ENCODE measurements at regions not wholly inside any gene's neighbourhood (a gene's known extent, or its start where the extent isn't known, plus 50 kb on each side); places are given as distances from the start of the nearest gene placed in this dataset.
"Not testable (repeated sequence)": the region's sequence is repeated elsewhere in the genome, so short reads cannot be mapped to it uniquely, and the experiment has no call there.

- H3K27ac ChIP-seq (ENCODE audit: insufficient read depth, low read length, poor library complexity, severe bottlenecking); H3K27ac Mint-ChIP-seq; H3K36me3 Mint-ChIP-seq; DNase-seq; ATAC-seq (ENCODE audit: low read depth in 2 of 2); H3K36me3 ChIP-seq (ENCODE audit: control insufficient read depth, insufficient read depth, low read length); H3K4me3 ChIP-seq (ENCODE audit: low read depth, low read length); H3K4me3 Mint-ChIP-seq; H3K27me3 ChIP-seq (ENCODE audit: control insufficient read depth, insufficient read depth, low read length); H3K4me1 ChIP-seq (ENCODE audit: control insufficient read depth, insufficient read depth, low read length, poor library complexity, severe bottlenecking); H3K27me3 Mint-ChIP-seq; H3K4me1 Mint-ChIP-seq: not testable (repeated sequence)
- H3K9me3 Mint-ChIP-seq: peaks cover 2 to 22% (median 10%) of the 10 kb centered on the region in 7 donors
- H3K9me3 ChIP-seq (ENCODE audit: control insufficient read depth in 2 of 2, low read length in 2 of 2): peaks cover 4 to 15% of the 10 kb centered on the region in 2 experiments
Observed at GRCh38 chr7:86064572-86064971, 579.1 kb upstream of the GRM3 start.

- Histone ChIP-seq H3K27ac (ENCODE audit: insufficient read depth, low read length, poor library complexity, severe bottlenecking) (no peak overlapping the region), H3K27me3 (ENCODE audit: control insufficient read depth, insufficient read depth, low read length) (no peaks in the 10 kb centered on the region), H3K36me3 (ENCODE audit: control insufficient read depth, insufficient read depth, low read length) (no peaks in the 10 kb centered on the region), H3K4me1 (ENCODE audit: control insufficient read depth, insufficient read depth, low read length, poor library complexity, severe bottlenecking) (no peaks in the 10 kb centered on the region), H3K9me3 (ENCODE audit: control insufficient read depth in 2 of 2, low read length in 2 of 2) (peaks cover 6 to 26% of the 10 kb centered on the region in 2 experiments), H3K4me3 (ENCODE audit: low read depth, low read length) (no peak overlapping the region)
- Mint-ChIP-seq H3K27me3 (no peaks in the 10 kb centered on the region), H3K9me3 (peaks cover 3 to 44% (median 19%) of the 10 kb centered on the region in 7 donors), H3K36me3 (no peaks in the 10 kb centered on the region), H3K4me1 (peaks cover 0 to 5% (median 0%) of the 10 kb centered on the region in 4 donors), H3K27ac (no peak overlapping the region), H3K4me3 (no peak overlapping the region)
- DNase-seq (no peak), ATAC-seq (ENCODE audit: low read depth in 2 of 2) (no peak)
Observed at GRCh38 chr7:86058649-86059048, 585.1 kb upstream of the GRM3 start.

GRCh38 chr7:86050918-86051317 is 592.8 kb upstream of the GRM3 start:
- no peak overlapping the region for H3K27ac ChIP-seq (ENCODE audit: insufficient read depth, low read length, poor library complexity, severe bottlenecking)
- DNase-seq (no peak), ATAC-seq (ENCODE audit: low read depth in 2 of 2) (no peak)
- H3K27me3 ChIP-seq (ENCODE audit: control insufficient read depth, insufficient read depth, low read length): no peaks in the 10 kb centered on the region
- no peak overlapping the region for H3K4me3 ChIP-seq (ENCODE audit: low read depth, low read length)
- peaks cover 3 to 32% (median 16%) of the 10 kb centered on the region in 7 donors for H3K9me3 Mint-ChIP-seq
- no peaks in the 10 kb centered on the region for H3K27me3 Mint-ChIP-seq
- H3K36me3 Mint-ChIP-seq: no peaks in the 10 kb centered on the region
- no peaks in the 10 kb centered on the region for H3K4me1 Mint-ChIP-seq
- H3K9me3 ChIP-seq (ENCODE audit: control insufficient read depth in 2 of 2, low read length in 2 of 2): peaks cover 0 to 3% of the 10 kb centered on the region in 2 experiments
- no peak overlapping the region for H3K27ac Mint-ChIP-seq
- H3K4me3 Mint-ChIP-seq: no peak overlapping the region
- no peaks in the 10 kb centered on the region for H3K36me3 ChIP-seq (ENCODE audit: control insufficient read depth, insufficient read depth, low read length)
- H3K4me1 ChIP-seq (ENCODE audit: control insufficient read depth, insufficient read depth, low read length, poor library complexity, severe bottlenecking): no peaks in the 10 kb centered on the region

GRCh38 chr7:86049910-86050309 is 593.8 kb upstream of the GRM3 start:
- no peaks in the 10 kb centered on the region for H3K9me3 ChIP-seq (ENCODE audit: control insufficient read depth in 2 of 2, low read length in 2 of 2)
- no peaks in the 10 kb centered on the region for H3K27me3 ChIP-seq (ENCODE audit: control insufficient read depth, insufficient read depth, low read length)
- H3K27ac ChIP-seq (ENCODE audit: insufficient read depth, low read length, poor library complexity, severe bottlenecking): no peak overlapping the region
- H3K4me3 Mint-ChIP-seq: no peak overlapping the region
- no peaks in the 10 kb centered on the region for H3K4me1 Mint-ChIP-seq
- H3K27ac Mint-ChIP-seq: no peak overlapping the region
- ATAC-seq (ENCODE audit: low read depth in 2 of 2) (no peak), DNase-seq (no peak)
- H3K4me3 ChIP-seq (ENCODE audit: low read depth, low read length): no peak overlapping the region
- H3K36me3 ChIP-seq (ENCODE audit: control insufficient read depth, insufficient read depth, low read length): no peaks in the 10 kb centered on the region
- H3K36me3 Mint-ChIP-seq: no peaks in the 10 kb centered on the region
- H3K4me1 ChIP-seq (ENCODE audit: control insufficient read depth, insufficient read depth, low read length, poor library complexity, severe bottlenecking): no peaks in the 10 kb centered on the region
- no peaks in the 10 kb centered on the region for H3K27me3 Mint-ChIP-seq
- peaks cover 3 to 29% (median 13%) of the 10 kb centered on the region in 7 donors for H3K9me3 Mint-ChIP-seq

GRCh38 chr7:86045197-86045596 is 598.5 kb upstream of the GRM3 start:
- not testable (repeated sequence) for H3K27me3 ChIP-seq (ENCODE audit: control insufficient read depth, insufficient read depth, low read length); H3K4me1 Mint-ChIP-seq; ATAC-seq (ENCODE audit: low read depth in 2 of 2); H3K27ac Mint-ChIP-seq; H3K27me3 Mint-ChIP-seq; H3K4me3 Mint-ChIP-seq; H3K36me3 Mint-ChIP-seq; H3K9me3 ChIP-seq (ENCODE audit: control insufficient read depth in 2 of 2, low read length in 2 of 2); DNase-seq; H3K27ac ChIP-seq (ENCODE audit: insufficient read depth, low read length, poor library complexity, severe bottlenecking); H3K36me3 ChIP-seq (ENCODE audit: control insufficient read depth, insufficient read depth, low read length); H3K4me1 ChIP-seq (ENCODE audit: control insufficient read depth, insufficient read depth, low read length, poor library complexity, severe bottlenecking); H3K4me3 ChIP-seq (ENCODE audit: low read depth, low read length)
- peaks cover 0 to 32% (median 8%) of the 10 kb centered on the region in 7 donors for H3K9me3 Mint-ChIP-seq

GRCh38 chr7:86025807-86026206 is 617.9 kb upstream of the GRM3 start:
- Mint-ChIP-seq H3K27me3 (no peaks in the 10 kb centered on the region), H3K4me1 (no peaks in the 10 kb centered on the region), H3K4me3 (no peak overlapping the region), H3K36me3 (no peaks in the 10 kb centered on the region), H3K27ac (no peak overlapping the region), H3K9me3 (peaks cover 6 to 34% (median 11%) of the 10 kb centered on the region in 7 donors)
- ATAC-seq (ENCODE audit: low read depth in 2 of 2) (no peak), DNase-seq (no peak)
- Histone ChIP-seq H3K36me3 (ENCODE audit: control insufficient read depth, insufficient read depth, low read length) (no peaks in the 10 kb centered on the region), H3K4me3 (ENCODE audit: low read depth, low read length) (no peak overlapping the region), H3K27ac (ENCODE audit: insufficient read depth, low read length, poor library complexity, severe bottlenecking) (no peak overlapping the region), H3K4me1 (ENCODE audit: control insufficient read depth, insufficient read depth, low read length, poor library complexity, severe bottlenecking) (no peaks in the 10 kb centered on the region), H3K27me3 (ENCODE audit: control insufficient read depth, insufficient read depth, low read length) (no peaks in the 10 kb centered on the region), H3K9me3 (ENCODE audit: control insufficient read depth in 2 of 2, low read length in 2 of 2) (no peaks in the 10 kb centered on the region)

- H3K4me3 ChIP-seq (ENCODE audit: low read depth, low read length): no peak overlapping the region
- peaks cover 0 to 2% of the 10 kb centered on the region in 2 experiments for H3K9me3 ChIP-seq (ENCODE audit: control insufficient read depth in 2 of 2, low read length in 2 of 2)
- H3K27ac Mint-ChIP-seq: no peak overlapping the region
- H3K4me1 ChIP-seq (ENCODE audit: control insufficient read depth, insufficient read depth, low read length, poor library complexity, severe bottlenecking): no peaks in the 10 kb centered on the region
- H3K27me3 Mint-ChIP-seq: no peaks in the 10 kb centered on the region
- no peak for ATAC-seq (ENCODE audit: low read depth in 2 of 2)
- peaks cover 0 to 11% (median 4%) of the 10 kb centered on the region in 7 donors for H3K9me3 Mint-ChIP-seq
- no peak overlapping the region for H3K4me3 Mint-ChIP-seq
- no peaks in the 10 kb centered on the region for H3K36me3 ChIP-seq (ENCODE audit: control insufficient read depth, insufficient read depth, low read length)
- no peaks in the 10 kb centered on the region for H3K36me3 Mint-ChIP-seq
- no peaks in the 10 kb centered on the region for H3K4me1 Mint-ChIP-seq
- DNase-seq: no peak
- H3K27me3 ChIP-seq (ENCODE audit: control insufficient read depth, insufficient read depth, low read length): no peaks in the 10 kb centered on the region
- H3K27ac ChIP-seq (ENCODE audit: insufficient read depth, low read length, poor library complexity, severe bottlenecking): no peak overlapping the region
Observed at GRCh38 chr7:86013662-86014061, 630.0 kb upstream of the GRM3 start.

GRCh38 chr7:86012971-86013370 is 630.7 kb upstream of the GRM3 start:
- Histone ChIP-seq H3K36me3 (ENCODE audit: control insufficient read depth, insufficient read depth, low read length) (no peaks in the 10 kb centered on the region), H3K27me3 (ENCODE audit: control insufficient read depth, insufficient read depth, low read length) (no peaks in the 10 kb centered on the region), H3K9me3 (ENCODE audit: control insufficient read depth in 2 of 2, low read length in 2 of 2) (peaks cover 0 to 2% of the 10 kb centered on the region in 2 experiments), H3K4me1 (ENCODE audit: control insufficient read depth, insufficient read depth, low read length, poor library complexity, severe bottlenecking) (no peaks in the 10 kb centered on the region), H3K27ac (ENCODE audit: insufficient read depth, low read length, poor library complexity, severe bottlenecking) (no peak overlapping the region), H3K4me3 (ENCODE audit: low read depth, low read length) (no peak overlapping the region)
- Mint-ChIP-seq H3K4me1 (no peaks in the 10 kb centered on the region), H3K4me3 (no peak overlapping the region), H3K27me3 (no peaks in the 10 kb centered on the region), H3K27ac (no peak overlapping the region), H3K36me3 (no peaks in the 10 kb centered on the region), H3K9me3 (peaks cover 0 to 12% (median 4%) of the 10 kb centered on the region in 7 donors)
- DNase-seq (no peak), ATAC-seq (ENCODE audit: low read depth in 2 of 2) (no peak)

Data from CD4-positive, CD25-positive, alpha-beta regulatory T cell (primary cell).